Liver (tissue), 8 donors: ENCODE measurements at regions not wholly inside any gene's neighbourhood (a gene's known extent, or its start where the extent isn't known, plus 50 kb on each side); places are given as distances from the start of the nearest gene placed in this dataset.
"Not testable (repeated sequence)": the region's sequence is repeated elsewhere in the genome, so short reads cannot be mapped to it uniquely, and the experiment has no call there.

Experiments used
- DNase-seq: peaks from one replicate; pipeline ENCODE4 v3.0.0-alpha.2; 2017; ENCODE audit warnings: low spot score
- H3K27ac ChIP-seq, 2 donors: one replicate each; pipeline ENCODE4 v1.7.0; 2013; ENCODE audit warnings: inconsistent platforms in 2 of 2, low read length in 2 of 2, control low read depth in 1 of 2, low read depth in 1 of 2, mild to moderate bottlenecking in 1 of 2
- H3K27me3 ChIP-seq, 4 donors: one replicate each; pipeline versions ENCODE4 v1.6.1 to v1.7.0; 2013; ENCODE audit warnings: low read length in 3 of 4, inconsistent platforms in 1 of 4, mild to moderate bottlenecking in 1 of 4, moderate library complexity in 1 of 4; ENCODE audit not compliant: control insufficient read depth in 4 of 4, insufficient read depth in 4 of 4
- H3K36me3 ChIP-seq, 4 donors: one replicate each; pipeline versions ENCODE4 v1.6.1 to v1.7.0; 2013; ENCODE audit warnings: low read length in 3 of 4, mild to moderate bottlenecking in 3 of 4, low read depth in 1 of 4, moderate library complexity in 1 of 4; ENCODE audit not compliant: control insufficient read depth in 4 of 4, insufficient read depth in 3 of 4
- H3K4me1 ChIP-seq, 4 donors: one replicate each; pipeline versions ENCODE4 v1.6.1 to v1.7.0; 2013; ENCODE audit warnings: low read length in 3 of 4, mild to moderate bottlenecking in 3 of 4, moderate library complexity in 1 of 4; ENCODE audit not compliant: control insufficient read depth in 4 of 4, insufficient read depth in 4 of 4
- H3K4me3 ChIP-seq, 3 donors: one replicate each; pipeline versions ENCODE4 v1.6.1 to v1.7.0; 2013; ENCODE audit warnings: low read length in 3 of 3, control low read depth in 1 of 3, low read depth in 1 of 3, mild to moderate bottlenecking in 1 of 3
- H3K9ac ChIP-seq, 2 donors: one replicate each; pipeline ENCODE4 v1.7.0; 2013; ENCODE audit warnings: low read length in 2 of 2, mild to moderate bottlenecking in 2 of 2, moderate library complexity in 2 of 2, control low read depth in 1 of 2, low read depth in 1 of 2
- H3K9me3 ChIP-seq, 4 donors: one replicate each; pipeline versions ENCODE4 v1.6.1 to v1.7.0; 2013; ENCODE audit warnings: low read length in 3 of 4; ENCODE audit not compliant: control insufficient read depth in 4 of 4
- ATF3 ChIP-seq: IDR thresholded peaks from 2 replicates; pipeline ENCODE4 v1.6.1; 2016; ENCODE audit warnings: antibody characterized with exemption
- CTCF ChIP-seq: fragments of 150-350 bp; IDR thresholded peaks from 2 replicates; pipeline ENCODE4 v1.5.1; 2017; ENCODE audit warnings: improper control_type of control experiment, low read depth, low read length; ENCODE audit not compliant: missing input control
- EGR1 ChIP-seq, 2 donors: IDR thresholded peaks; 2 replicates each; pipeline ENCODE4 v1.6.1; 2016 to 2018; ENCODE audit warnings: antibody characterized with exemption in 2 of 2, low read depth in 2 of 2
- FOXA1 ChIP-seq: IDR thresholded peaks from 2 replicates; pipeline ENCODE4 v1.6.1; 2016; ENCODE audit warnings: antibody characterized with exemption
- FOXA2 ChIP-seq: IDR thresholded peaks from 2 replicates; pipeline ENCODE4 v1.6.1; 2016; ENCODE audit warnings: antibody characterized with exemption
- GABPA ChIP-seq, 2 donors: IDR thresholded peaks in 1 of 2; conservative IDR thresholded peaks in 1 of 2; 2 replicates each; pipeline ENCODE4 v1.6.1; 2016; ENCODE audit warnings: antibody characterized with exemption in 2 of 2, mild to moderate bottlenecking in 1 of 2, moderate library complexity in 1 of 2
- HNF4A ChIP-seq, 2 donors: conservative IDR thresholded peaks; 2 replicates each; pipeline ENCODE4 v1.6.1; 2016; ENCODE audit warnings: antibody characterized with exemption in 2 of 2, mild to moderate bottlenecking in 2 of 2
- HNF4G ChIP-seq: IDR thresholded peaks from 2 replicates; pipeline ENCODE4 v1.6.1; 2016; ENCODE audit warnings: antibody characterized with exemption
- JUND ChIP-seq, 2 donors: IDR thresholded peaks; 2 replicates each; pipeline ENCODE4 v1.6.1; 2016; ENCODE audit warnings: antibody characterized with exemption in 2 of 2
- NR2F2 ChIP-seq: IDR thresholded peaks from 2 replicates; pipeline ENCODE4 v1.6.1; 2016; ENCODE audit warnings: antibody characterized with exemption
- RAD21 ChIP-seq, 2 donors: IDR thresholded peaks; 2 replicates each; pipeline ENCODE4 v1.6.1; 2016; ENCODE audit warnings: antibody characterized with exemption in 2 of 2, mild to moderate bottlenecking in 2 of 2
- RXRA ChIP-seq, 2 donors: IDR thresholded peaks; 2 replicates each; pipeline ENCODE4 v1.6.1; 2017 to 2018; ENCODE audit warnings: antibody characterized with exemption in 2 of 2, mild to moderate bottlenecking in 1 of 2
- SP1 ChIP-seq: IDR thresholded peaks from 2 replicates; pipeline ENCODE4 v1.6.1; 2018; ENCODE audit warnings: antibody characterized with exemption, mild to moderate bottlenecking
- TAF1 ChIP-seq: conservative IDR thresholded peaks from 2 replicates; pipeline ENCODE4 v1.6.1; 2016; ENCODE audit warnings: antibody characterized with exemption, mild to moderate bottlenecking
- ZBTB33 ChIP-seq: IDR thresholded peaks from 2 replicates; pipeline ENCODE4 v1.6.1; 2016; ENCODE audit warnings: antibody characterized with exemption
- WGBS: extraction: QIAGEN DNeasy Blood & Tissue Kit; methylation state at CpG from one replicate; pipeline ENCODE4 v1.1.7; 2013; 5-methylcytosine and 5-hydroxymethylcytosine counted together
- donor health status: healthy.
- donor health status: healthy.
- donor health status: healthy.
- donor health status: healthy.
- donor health status: healthy.

GRCh38 chr7:146014154-146014553, 102.4 kb upstream of the CNTNAP2 start:
- DNase-seq, H3K9ac ChIP-seq, H3K4me3 ChIP-seq, H3K27ac ChIP-seq, H3K36me3 ChIP-seq, H3K4me1 ChIP-seq, H3K9me3 ChIP-seq, H3K27me3 ChIP-seq: not testable (repeated sequence)
- WGBS = 81% methylated on average over 2 of the region's 2 CpGs

- H3K4me1 ChIP-seq = no peaks in the 10 kb centered on the region
- no peak overlapping the region for H3K27ac ChIP-seq
- no peak overlapping the region for H3K4me3 ChIP-seq
- WGBS = 79% methylated on average over 8 of the region's 8 CpGs
- no peaks in the 10 kb centered on the region for H3K36me3 ChIP-seq
- no peak for TF ChIP-seq JUND (IDR thresholded peaks at IDR 0.05)
- TF ChIP-seq ZBTB33 = no peak
- TF ChIP-seq GABPA (IDR thresholded peaks at IDR 0.05 in 1 of 2, conservative IDR thresholded peaks at IDR 0.05 in 1 of 2) = no peak
- no peak for TF ChIP-seq FOXA2
- no peak for TF ChIP-seq RAD21 (IDR thresholded peaks at IDR 0.05)
- no peak for TF ChIP-seq TAF1
- TF ChIP-seq CTCF = no peak
- TF ChIP-seq RXRA (IDR thresholded peaks at IDR 0.05) = no peak
- no peak for TF ChIP-seq SP1
- no peak for TF ChIP-seq HNF4G
- no peak for TF ChIP-seq EGR1 (IDR thresholded peaks at IDR 0.05; ENCODE audit: low read depth in 2 of 2)
- no peak for TF ChIP-seq HNF4A (conservative IDR thresholded peaks at IDR 0.05)
- no peak for TF ChIP-seq NR2F2
- no peak overlapping the region for H3K9ac ChIP-seq
- no peaks in the 10 kb centered on the region for H3K9me3 ChIP-seq
- DNase-seq = no peak
- no peaks in the 10 kb centered on the region for H3K27me3 ChIP-seq
These were observed 108.3 kb upstream of the CNTNAP2 start for GRCh38 chr7:146008293-146008692.

- WGBS = 84% methylated on average over 2 of the region's 2 CpGs
- Histone ChIP-seq H3K4me3 (no peak overlapping the region), H3K36me3 (no peaks in the 10 kb centered on the region), H3K9me3 (no peaks in the 10 kb centered on the region), H3K27ac (no peak overlapping the region), H3K4me1 (no peaks in the 10 kb centered on the region), H3K9ac (no peak overlapping the region), H3K27me3 (no peaks in the 10 kb centered on the region)
- TF ChIP-seq ATF3 (no peak), FOXA1 (no peak), RAD21 (IDR thresholded peaks at IDR 0.05) (no peak), HNF4A (conservative IDR thresholded peaks at IDR 0.05) (no peak)
- no peak for DNase-seq
These were observed 111.8 kb upstream of the CNTNAP2 start for GRCh38 chr7:146004805-146005204.
